GM23338 (cell line): ENCODE measurements at regions not wholly inside any gene's neighbourhood (a gene's known extent, or its start where the extent isn't known, plus 50 kb on each side); places are given as distances from the start of the nearest gene placed in this dataset.

Experiments used
- ATAC-seq: fragments of 200-7000 bp; cut with Tn5 transposase; 3 replicates; pipeline ENCODE4 v1.9.1; 2020
- DNase-seq: peaks from one replicate; pipeline ENCODE4 v3.0.0-alpha.2; 2015; ENCODE audit warnings: low spot score
- H2AFZ ChIP-seq: fragments of 200-600 bp; sonication (generic); 2 replicates; pipeline ENCODE4 v1.8.0; 2016; ENCODE audit warnings: antibody characterized with exemption, mild to moderate bottlenecking, moderate library complexity
- H3F3A ChIP-seq: fragments of 200-600 bp; sonication (generic); replicated peaks from 2 replicates; pipeline ENCODE4 v1.8.0; 2017; ENCODE audit warnings: antibody characterized with exemption, mixed run types, low read depth
- H3K27ac ChIP-seq: fragments of 200-600 bp; sonication (generic); 2 replicates; pipeline ENCODE4 v1.6.1; 2016; ENCODE audit warnings: low read depth
- H3K27me3 ChIP-seq: fragments of 200-600 bp; sonication (generic); 2 replicates; pipeline ENCODE4 v1.8.0; 2016; ENCODE audit warnings: mild to moderate bottlenecking, mixed run types, moderate library complexity; ENCODE audit not compliant: insufficient read depth
- H3K36me3 ChIP-seq: fragments of 200-600 bp; sonication (generic); 2 replicates; pipeline ENCODE4 v1.8.0; 2016; ENCODE audit warnings: mild to moderate bottlenecking; ENCODE audit not compliant: insufficient read depth
- H3K4me1 ChIP-seq: fragments of 200-600 bp; sonication (generic); 2 replicates; pipeline ENCODE4 v1.8.0; 2016; ENCODE audit warnings: mild to moderate bottlenecking, moderate library complexity; ENCODE audit not compliant: insufficient read depth
- H3K4me2 ChIP-seq: fragments of 200-600 bp; sonication (generic); 2 replicates; pipeline ENCODE4 v1.7.1; 2017; ENCODE audit warnings: mixed run types
- H3K4me3 ChIP-seq: fragments of 200-600 bp; sonication (generic); 2 replicates; pipeline ENCODE4 v1.6.1; 2016; ENCODE audit warnings: mixed run types
- H3K79me2 ChIP-seq: fragments of 200-600 bp; sonication (generic); replicated peaks from 2 replicates; pipeline ENCODE4 v1.8.0; 2017; ENCODE audit warnings: mild to moderate bottlenecking; ENCODE audit not compliant: insufficient read depth
- H3K9me2 ChIP-seq: fragments of 200-600 bp; sonication (generic); 2 replicates; pipeline ENCODE4 v1.8.0; 2017; ENCODE audit not compliant: insufficient read depth
- H4K20me1 ChIP-seq: fragments of 200-600 bp; sonication (generic); replicated peaks from 2 replicates; pipeline ENCODE4 v1.8.0; 2017; ENCODE audit warnings: mild to moderate bottlenecking; ENCODE audit not compliant: insufficient read depth
- H3K27ac Mint-ChIP-seq: 2 replicates; pipeline ENCODE4 v1.8.0; 2020; ENCODE audit warnings: inconsistent platforms, mild to moderate bottlenecking, moderate library complexity, mixed read lengths
- H3K27me3 Mint-ChIP-seq: 3 replicates; pipeline ENCODE4 v1.8.0; 2022; ENCODE audit warnings: low read depth, mild to moderate bottlenecking, moderate library complexity, mixed read lengths, inconsistent platforms; ENCODE audit not compliant: insufficient read depth, poor library complexity
- H3K36me3 Mint-ChIP-seq: 3 replicates; pipeline ENCODE4 v1.8.0; 2021; ENCODE audit warnings: low read depth, mild to moderate bottlenecking, inconsistent platforms, moderate library complexity, mixed read lengths
- H3K4me1 Mint-ChIP-seq: 3 replicates; pipeline ENCODE4 v1.8.0; 2020; ENCODE audit warnings: mild to moderate bottlenecking, inconsistent platforms, mixed read lengths
- H3K4me3 Mint-ChIP-seq: 3 replicates; pipeline ENCODE4 v1.8.0; 2021; ENCODE audit warnings: moderate library complexity, mild to moderate bottlenecking, inconsistent platforms, mixed read lengths
- H3K9me3 Mint-ChIP-seq: 3 replicates; pipeline ENCODE4 v1.8.0; 2020; ENCODE audit warnings: moderate library complexity, mild to moderate bottlenecking, inconsistent platforms, mixed read lengths
- ETS1 ChIP-seq: IDR thresholded peaks from 2 replicates; pipeline ENCODE4 v1.6.1; 2016; ENCODE audit warnings: antibody characterized with exemption
- EZH2 ChIP-seq: fragments of 200-600 bp; sonication (generic); IDR thresholded peaks from one replicate; pipeline ENCODE4 v1.8.0; 2017; ENCODE audit warnings: antibody characterized with exemption, mild to moderate bottlenecking, low read depth; ENCODE audit not compliant: unreplicated experiment
- EZH2phosphoT487 ChIP-seq: fragments of 200-600 bp; sonication (generic); IDR thresholded peaks from one replicate; pipeline ENCODE4 v1.8.1; 2018; ENCODE audit warnings: antibody characterized with exemption; ENCODE audit not compliant: unreplicated experiment
- NANOG ChIP-seq: IDR thresholded peaks from 2 replicates; pipeline ENCODE4 v1.6.1; 2016; ENCODE audit warnings: antibody characterized with exemption, borderline replicate concordance
- STAT1 ChIP-seq: IDR thresholded peaks from one replicate; pipeline ENCODE4 v1.6.1; 2016; ENCODE audit warnings: antibody characterized with exemption; ENCODE audit not compliant: unreplicated experiment
- ZNF114 ChIP-seq: fragments of 250-450 bp; sonication (Bioruptor Pico); IDR thresholded peaks from 2 replicates; pipeline ENCODE4 v1.5.0; 2020; ENCODE audit warnings: mild to moderate bottlenecking, moderate library complexity
- ZNF462 ChIP-seq: fragments of 250-450 bp; sonication (Bioruptor Pico); IDR thresholded peaks from 2 replicates; pipeline ENCODE4 v1.5.0; 2020; ENCODE audit warnings: mild to moderate bottlenecking, moderate library complexity

- TF ChIP-seq ZNF462 (CRISPR knock-in tag): no peak
- TF ChIP-seq STAT1: no peak
- no peak for TF ChIP-seq EZH2phosphoT487
These were observed 118.7 kb downstream of the HAUS1 start (continued) for GRCh38 chr18:46222710-46223360.

DNA sequence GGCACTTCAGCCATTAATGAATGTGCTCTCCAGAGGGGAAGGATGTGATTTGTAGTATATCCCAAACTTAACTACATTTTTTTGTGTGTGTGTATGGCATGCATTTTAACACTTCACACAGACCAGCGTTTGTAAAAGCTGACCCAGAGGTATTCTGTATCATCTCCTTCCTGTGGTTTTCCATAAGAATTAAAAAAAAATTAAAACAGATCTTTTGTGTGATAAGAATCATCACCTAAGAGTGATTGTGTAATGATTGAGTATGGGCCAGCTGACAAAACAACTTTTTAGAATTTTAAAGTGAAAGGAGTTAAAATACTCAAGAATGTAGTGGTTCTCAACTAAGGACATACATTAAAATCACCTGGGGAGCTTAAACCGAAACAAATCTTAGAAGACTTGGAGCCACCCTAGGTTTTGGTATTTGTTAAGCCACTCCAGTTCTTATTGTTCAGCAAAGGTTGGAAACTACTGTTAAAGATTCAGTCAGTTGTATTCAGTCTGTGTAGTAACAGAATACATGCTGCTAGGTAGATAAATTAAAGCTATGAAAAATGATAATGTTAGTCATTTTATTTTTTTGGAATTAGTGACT, 120.1 kb downstream of the HAUS1 start:
- no peaks in the 10 kb centered on the region for H3K27me3 Mint-ChIP-seq
- no peaks in the 10 kb centered on the region; the same call in 2 of the 3 replicates for H3K36me3 Mint-ChIP-seq
- Histone ChIP-seq H3K4me3 (no peak overlapping the region), H3K4me2 (no peak overlapping the region; the same call in 1 of the 2 replicates), H3K4me1 (peaks cover 6% of the 10 kb centered on the region), H3K27me3 (no peaks in the 10 kb centered on the region), H2AFZ (no peak overlapping the region), H3K9me2 (no peaks in the 10 kb centered on the region), H3F3A (no peaks in the 10 kb centered on the region), H4K20me1 (no peaks in the 10 kb centered on the region), H3K36me3 (no peaks in the 10 kb centered on the region), H3K79me2 (peaks cover 7% of the 10 kb centered on the region; the same call in 1 of the 2 replicates), H3K27ac (no peak overlapping the region)
- ATAC-seq (no peak), DNase-seq (no peak)
- peaks cover 16% of the 10 kb centered on the region for H3K4me1 Mint-ChIP-seq
- H3K27ac Mint-ChIP-seq: no peak overlapping the region
- H3K9me3 Mint-ChIP-seq: no peaks in the 10 kb centered on the region
- no peak overlapping the region for H3K4me3 Mint-ChIP-seq
- no peak for TF ChIP-seq ZNF462 (CRISPR knock-in tag)
- no peak for TF ChIP-seq NANOG
- no peak for TF ChIP-seq ETS1
- no peak for TF ChIP-seq ZNF114 (CRISPR knock-in tag)
- no peak for TF ChIP-seq EZH2
- TF ChIP-seq EZH2phosphoT487: no peak
- no peak for TF ChIP-seq STAT1
